ENCODE measurements at regions not wholly inside any gene's neighbourhood (a gene's known extent, or its start where the extent isn't known, plus 50 kb on each side); places are given as distances from the start of the nearest gene placed in this dataset.
"Not testable (repeated sequence)": the region's sequence is repeated elsewhere in the genome, so short reads cannot be mapped to it uniquely, and the experiment has no call there.

- DNase-seq = no peak
These were observed 192.2 kb upstream of the AKR1E2 start for GRCh38 chr10:4633776-4634175.

GRCh38 chr10:4633186-4633585 is 192.8 kb upstream of the AKR1E2 start:
- DNase-seq = no peak

- DNase-seq = no peak
These were observed 193.2 kb upstream of the AKR1E2 start for GRCh38 chr10:4632757-4633156.

DNA sequence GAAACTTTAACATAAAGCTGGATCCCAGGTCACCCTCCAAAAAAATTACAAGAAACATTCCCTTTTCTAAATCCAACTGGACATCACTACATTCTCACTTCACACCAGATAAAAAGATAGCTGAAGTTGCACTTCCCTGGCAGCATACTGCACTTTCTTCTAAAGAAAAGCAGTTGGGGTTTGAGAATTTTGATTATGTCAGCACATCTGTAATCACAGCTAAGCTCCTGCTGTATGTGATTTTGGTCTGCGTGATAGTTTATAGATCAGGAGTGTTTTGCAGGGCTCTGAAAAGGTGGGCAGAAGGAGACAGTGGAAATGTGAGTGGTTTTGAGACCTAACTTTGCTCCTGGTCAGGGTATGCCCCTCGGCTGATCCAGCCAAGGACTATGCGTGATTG is 199.1 kb upstream of the AKR1E2 start:
- no peak for DNase-seq

- DNase-seq = no peak
These were observed 202.1 kb upstream of the AKR1E2 start for GRCh38 chr10:4623757-4624420.

GRCh38 chr10:4623200-4623599 is 202.8 kb upstream of the AKR1E2 start:
- no peak for DNase-seq

DNA sequence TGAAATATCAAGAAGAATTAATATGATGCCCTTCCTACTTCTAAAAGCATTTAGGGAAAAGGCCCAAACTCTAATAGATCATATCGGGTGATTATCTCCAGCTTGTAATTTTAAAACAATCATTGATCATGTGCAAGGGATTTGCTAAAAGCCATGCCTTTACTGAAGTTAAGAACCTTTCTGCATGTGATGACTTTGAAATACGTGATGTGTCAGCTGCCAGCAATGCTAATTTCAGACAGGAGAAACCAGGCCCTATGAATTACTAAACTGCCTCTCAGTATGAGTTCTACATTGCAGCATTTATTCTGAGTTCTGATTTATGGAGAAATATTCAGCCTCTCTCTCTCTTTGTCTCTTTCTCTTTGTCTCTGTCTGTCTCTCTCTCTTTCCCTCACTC is 203.6 kb upstream of the AKR1E2 start:
- DNase-seq = no peak

DNA sequence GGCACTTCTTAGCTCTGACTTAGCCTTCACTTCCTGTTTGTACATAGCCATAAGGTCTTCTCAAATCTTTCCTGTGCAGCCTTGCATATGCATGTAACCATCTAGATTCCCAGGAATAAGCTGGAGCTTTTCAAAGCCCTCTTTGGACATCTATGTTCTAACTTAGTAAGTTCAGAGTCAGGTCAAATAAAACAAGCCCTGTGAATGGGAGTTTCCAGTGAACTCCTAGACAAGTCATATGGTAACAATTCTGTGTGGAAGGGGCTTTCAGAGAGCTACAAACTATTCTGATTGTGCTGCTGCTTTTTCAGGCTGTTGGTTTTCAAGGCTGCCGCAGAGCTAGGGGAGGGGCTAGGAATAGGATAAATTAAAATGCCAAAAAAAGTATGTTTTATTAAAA is 208.4 kb upstream of the AKR1E2 start:
- no peak for DNase-seq

GRCh38 chr10:4615042-4615441 is 211.0 kb upstream of the AKR1E2 start:
- DNase-seq = no peak

DNA sequence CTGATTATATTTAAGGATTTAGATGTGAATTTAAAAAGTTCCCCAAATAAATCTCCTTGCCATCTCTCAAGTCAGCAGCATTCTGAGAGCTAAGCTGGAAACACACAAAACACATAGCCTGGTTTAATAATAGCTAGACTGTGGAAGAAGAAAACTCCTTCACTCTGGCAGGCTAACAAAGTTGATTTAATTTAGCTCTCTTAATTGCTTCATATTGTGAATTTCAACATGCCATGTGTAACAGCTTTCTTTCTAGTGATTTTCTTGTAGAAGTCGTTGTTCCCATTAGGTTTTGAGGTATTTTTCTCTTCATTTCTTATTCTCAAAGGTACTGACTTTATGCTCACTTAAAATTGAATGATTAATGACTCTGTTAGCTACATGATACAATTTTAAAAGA is 216.8 kb upstream of the AKR1E2 start:
- no peak for DNase-seq

- no peak for DNase-seq
These were observed 218.3 kb upstream of the AKR1E2 start for GRCh38 chr10:4607681-4608080.

GRCh38 chr10:4606856-4607636 is 219.0 kb upstream of the AKR1E2 start:
- no peak for DNase-seq

GRCh38 chr10:4602764-4603491 is 223.1 kb upstream of the AKR1E2 start:
- DNase-seq = no peak

- DNase-seq = no peak
These were observed 226.5 kb upstream of the AKR1E2 start for GRCh38 chr10:4599471-4599870.

- DNase-seq = not testable (repeated sequence)
These were observed 228.1 kb upstream of the AKR1E2 start for GRCh38 chr10:4597898-4598297.

GRCh38 chr10:4596951-4597350 is 229.1 kb upstream of the AKR1E2 start:
- no peak for DNase-seq

DNA sequence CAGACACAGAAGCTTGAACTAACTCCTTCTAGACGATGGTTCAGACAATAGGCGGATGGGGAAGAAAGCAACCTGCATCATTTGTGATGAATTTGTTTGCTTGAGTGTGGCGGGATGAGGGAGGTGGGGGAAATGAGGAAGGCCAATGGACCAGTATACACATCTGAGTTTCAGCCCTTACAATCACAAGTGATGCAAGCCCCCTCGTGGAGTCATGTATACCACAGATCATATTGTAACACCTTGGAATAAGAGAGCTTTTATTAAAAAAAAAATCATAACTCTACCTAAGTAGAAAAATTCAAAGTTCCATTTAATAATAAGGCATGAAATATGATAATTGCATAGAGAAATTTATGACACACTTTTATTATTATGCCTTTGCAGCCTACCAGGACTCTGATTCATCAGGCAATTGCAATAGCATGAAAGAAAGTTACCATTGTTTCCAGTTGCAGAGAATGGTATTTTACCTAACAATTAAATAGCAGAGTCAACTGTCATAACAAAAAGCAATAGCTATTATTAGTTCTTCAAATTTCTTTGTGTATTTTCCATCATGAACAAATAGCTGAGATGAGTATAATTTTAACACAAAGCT is 230.2 kb upstream of the AKR1E2 start:
- no peak for DNase-seq

DNA sequence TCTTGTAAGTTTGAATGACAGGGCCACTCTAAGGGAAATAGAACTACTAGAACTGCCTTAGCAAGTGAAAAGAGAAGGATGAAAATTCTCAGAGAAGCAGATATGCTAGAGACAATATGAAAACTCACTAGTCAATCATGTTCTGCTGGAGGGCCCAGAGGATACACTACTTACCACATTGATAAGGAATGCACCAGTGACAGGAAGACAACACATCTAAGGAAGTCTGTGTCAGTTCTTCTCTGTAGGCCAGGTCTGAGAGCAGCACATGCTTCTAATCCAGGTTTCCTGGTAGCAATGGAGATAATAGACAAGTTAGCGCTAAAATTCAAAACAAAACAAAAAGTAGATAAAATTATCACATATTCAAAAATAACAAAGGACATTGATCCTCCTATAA is 235.2 kb upstream of the AKR1E2 start:
- no peak for DNase-seq

DNA sequence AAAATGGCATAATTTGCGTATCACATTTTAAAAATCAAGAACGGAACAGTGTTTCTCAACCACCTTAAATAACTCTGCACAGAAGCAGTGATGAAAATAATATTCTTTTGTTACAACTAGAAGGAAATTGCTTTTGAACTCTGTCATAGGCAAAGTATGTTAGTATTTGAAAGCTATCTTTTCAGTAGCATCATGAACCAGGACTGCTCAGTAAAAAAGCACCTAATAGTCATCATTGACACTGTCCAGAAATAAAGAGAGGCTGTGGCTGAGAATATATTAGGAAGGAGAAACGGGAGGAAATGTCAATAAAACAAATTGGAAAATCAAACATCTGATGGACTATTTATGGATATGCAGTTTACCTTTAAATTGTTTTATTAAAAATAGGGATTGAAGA is 237.2 kb upstream of the AKR1E2 start:
- no peak for DNase-seq

DNA sequence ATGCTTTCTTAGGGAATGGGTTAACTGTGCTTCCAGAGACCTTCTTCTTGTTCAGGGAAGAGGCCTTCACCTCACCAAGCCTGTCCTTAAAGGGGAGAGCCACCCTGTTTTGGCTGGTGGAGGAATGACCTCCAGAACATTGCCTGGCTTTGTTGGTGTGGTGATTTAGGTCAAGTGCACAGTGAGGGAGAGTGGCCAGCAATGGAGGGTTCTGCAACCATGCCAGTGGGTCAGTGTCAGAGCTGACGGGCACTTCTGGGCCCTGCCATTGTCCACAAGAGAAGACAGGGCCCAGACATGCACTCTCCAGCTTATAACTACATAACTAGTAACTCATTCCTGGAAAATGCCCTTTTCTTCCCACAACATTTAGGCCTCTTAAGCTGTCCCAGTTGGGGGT is 238.5 kb upstream of the AKR1E2 start:
- DNase-seq = no peak

- DNase-seq = no peak
These were observed 239.2 kb upstream of the AKR1E2 start for GRCh38 chr10:4586776-4587175.

DNA sequence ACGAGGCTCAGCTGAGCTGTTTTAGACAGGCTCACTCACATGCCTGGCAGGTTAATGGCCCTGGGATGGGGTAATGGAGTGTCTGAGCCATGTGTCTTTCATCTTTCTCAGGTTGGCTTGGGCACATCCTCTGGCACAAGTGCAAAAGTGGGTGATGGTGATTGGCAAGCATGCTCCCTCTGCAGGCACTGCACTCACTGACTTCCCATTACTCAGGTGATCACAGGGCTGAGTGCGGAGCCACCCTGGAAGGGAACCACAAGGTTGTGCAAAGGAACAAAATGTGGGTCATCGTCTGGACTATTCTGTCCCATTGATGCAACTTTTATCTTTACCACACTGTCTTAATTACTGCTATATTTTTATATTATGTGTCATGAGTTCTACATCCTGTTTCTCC is 244.1 kb upstream of the AKR1E2 start:
- no peak for DNase-seq

GRCh38 chr10:4579844-4580243 is 246.2 kb upstream of the AKR1E2 start:
- DNase-seq = no peak

DNA sequence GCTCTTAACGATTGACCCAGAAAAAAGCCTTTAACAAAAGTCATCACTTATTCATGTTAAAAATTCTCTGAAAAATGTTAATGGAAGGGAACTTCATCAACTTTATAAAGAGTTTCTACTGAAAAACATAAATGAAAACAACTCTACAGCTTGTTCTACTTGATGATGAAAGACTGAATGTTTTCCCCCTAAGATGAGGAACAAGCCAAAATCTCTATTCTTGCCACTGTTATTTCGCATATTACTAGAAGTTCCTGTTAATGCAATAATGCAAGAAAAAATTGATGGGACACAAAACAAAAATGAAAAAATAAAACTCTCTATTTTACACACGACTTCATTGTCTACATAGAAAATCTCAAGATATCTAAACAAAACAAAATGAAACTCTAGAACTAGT is 249.8 kb upstream of the AKR1E2 start:
- no peak for DNase-seq

All from T1000 (cell line).